GM18502 (cell line): ENCODE measurements at regions not wholly inside any gene's neighbourhood (a gene's known extent, or its start where the extent isn't known, plus 50 kb on each side); places are given as distances from the start of the nearest gene placed in this dataset.

ENCODE experiments used
- ATAC-seq: cut with Tn5 transposase; IDR thresholded peaks from one replicate; pipeline ENCODE4 v1.9.1; 2021; ENCODE audit warnings: mild to moderate bottlenecking; ENCODE audit not compliant: unreplicated experiment, poor library complexity

DNA sequence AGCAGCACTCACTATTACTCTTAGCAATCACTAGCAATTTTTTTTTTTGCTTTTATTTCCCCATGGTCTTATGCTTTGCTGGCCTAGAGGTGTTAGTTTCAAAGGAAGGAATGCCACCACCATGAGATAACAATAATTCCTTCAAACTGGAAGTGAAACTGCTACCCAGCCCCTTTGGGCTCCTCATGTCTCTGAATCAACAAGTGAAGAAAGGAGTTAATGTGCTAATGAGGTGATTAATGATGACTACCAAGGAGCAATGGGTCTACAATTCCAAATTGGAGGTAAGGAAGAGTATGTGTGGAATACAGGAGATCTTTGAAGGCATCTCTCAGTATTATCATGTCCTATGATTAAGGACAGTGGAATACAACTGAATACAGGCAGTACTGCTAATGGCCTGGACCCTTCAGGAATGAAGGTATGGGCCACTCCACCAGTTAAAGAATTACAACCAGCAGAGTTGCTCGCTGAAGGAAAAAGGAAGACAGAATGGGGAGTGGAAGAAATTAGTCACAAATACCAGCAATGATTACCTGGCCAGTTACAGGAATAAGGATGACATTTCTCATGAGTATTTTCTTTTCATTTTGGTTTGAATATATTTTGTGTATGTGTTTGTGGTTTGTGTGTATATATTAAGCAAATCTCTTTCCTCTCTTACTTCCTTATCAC lies 652.9 kb downstream of the ADGRL2 start:
- no peak for ATAC-seq

DNA sequence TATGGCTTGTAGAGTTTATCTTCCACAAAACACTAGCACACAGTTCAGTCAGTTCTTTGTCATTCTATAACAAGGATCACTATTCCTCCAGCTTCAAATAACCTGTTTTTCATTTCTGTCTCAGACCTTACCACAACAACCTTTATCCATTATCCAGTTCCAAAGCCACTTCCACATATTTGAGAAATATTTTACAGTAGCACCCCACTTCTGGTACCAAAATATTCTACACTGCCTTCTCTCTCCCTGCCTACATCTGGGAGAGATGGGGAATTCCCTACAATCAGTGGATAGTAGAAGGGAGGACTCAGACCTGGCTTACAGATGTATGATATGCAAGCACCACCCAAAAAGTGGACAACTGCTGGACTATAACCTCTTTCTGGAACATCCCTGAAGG lies 651.4 kb downstream of the ADGRL2 start:
- ATAC-seq: no peak

GRCh38 chr1:82451191-82451590 lies 650.5 kb downstream of the ADGRL2 start:
- ATAC-seq: no peak

DNA sequence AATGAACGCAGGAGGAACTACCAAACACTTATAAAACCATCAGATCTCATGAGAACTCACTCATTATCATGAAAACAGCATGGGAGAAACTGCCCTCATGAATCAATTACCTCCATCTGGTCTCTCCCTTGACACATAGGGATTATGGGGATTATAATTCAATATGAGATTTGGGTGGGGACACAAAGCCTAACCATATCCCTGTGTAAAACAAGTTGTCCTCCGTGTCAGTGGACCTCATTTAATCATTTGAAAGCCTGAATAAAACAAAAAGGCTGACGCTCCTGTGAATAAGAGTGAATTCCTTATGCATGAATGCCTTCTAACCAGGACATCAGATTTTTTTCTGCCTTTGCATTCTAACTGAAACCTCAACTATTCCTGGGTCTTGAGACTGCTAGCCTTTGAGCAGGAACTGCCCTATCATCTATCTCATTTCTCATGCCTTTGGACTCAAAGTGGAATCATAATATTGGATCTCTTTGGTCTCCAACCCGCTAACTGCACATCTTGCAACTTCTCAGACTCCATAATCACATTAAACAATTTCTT lies 648.8 kb downstream of the ADGRL2 start:
- no peak for ATAC-seq

DNA sequence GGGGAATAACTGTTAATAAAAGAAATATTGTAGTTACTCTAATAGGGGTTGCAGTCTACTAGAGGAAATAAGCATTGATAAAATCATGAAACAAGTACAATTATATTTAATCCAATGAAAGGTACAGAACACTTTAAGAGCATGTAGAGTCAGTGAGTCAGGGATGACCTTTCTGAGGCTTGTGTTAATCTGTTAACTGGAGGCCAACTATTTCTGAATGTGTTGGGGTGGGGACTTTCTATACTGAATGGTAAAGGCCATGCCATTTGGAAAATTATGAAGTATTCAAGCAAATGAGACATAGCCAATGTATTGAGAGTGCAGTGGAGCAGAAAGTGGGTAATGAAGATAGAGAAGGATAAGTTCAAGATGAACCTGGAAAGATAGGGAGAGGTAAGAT lies 646.2 kb downstream of the ADGRL2 start:
- ATAC-seq: no peak

GRCh38 chr1:82446236-82446635 lies 645.5 kb downstream of the ADGRL2 start:
- no peak for ATAC-seq

GRCh38 chr1:82445827-82446226 lies 645.1 kb downstream of the ADGRL2 start:
- ATAC-seq: no peak

- ATAC-seq: no peak
Measured at GRCh38 chr1:82445132-82445531, 644.4 kb downstream of the ADGRL2 start.

DNA sequence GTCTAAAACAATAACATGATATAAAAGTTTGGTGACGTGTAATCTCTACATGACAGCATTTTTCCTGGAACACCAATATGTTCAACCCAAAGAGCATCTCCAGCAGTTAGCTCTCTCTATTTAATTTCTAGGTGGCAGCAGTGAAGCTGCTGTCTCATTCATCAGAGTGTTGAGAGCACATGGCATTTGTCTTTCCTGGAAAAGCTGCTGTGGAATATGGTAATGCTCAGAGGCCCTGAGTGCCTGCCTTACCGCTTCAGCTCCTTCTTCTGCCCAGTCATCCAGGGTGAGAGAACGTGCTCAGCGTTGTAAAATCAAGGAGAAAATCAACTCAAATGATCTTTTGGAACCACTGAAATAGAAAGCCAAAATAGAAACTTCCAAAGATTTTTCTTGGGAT lies 640.7 kb downstream of the ADGRL2 start:
- ATAC-seq: no peak

GRCh38 chr1:82423174-82423815 lies 622.6 kb downstream of the ADGRL2 start:
- no peak for ATAC-seq

DNA sequence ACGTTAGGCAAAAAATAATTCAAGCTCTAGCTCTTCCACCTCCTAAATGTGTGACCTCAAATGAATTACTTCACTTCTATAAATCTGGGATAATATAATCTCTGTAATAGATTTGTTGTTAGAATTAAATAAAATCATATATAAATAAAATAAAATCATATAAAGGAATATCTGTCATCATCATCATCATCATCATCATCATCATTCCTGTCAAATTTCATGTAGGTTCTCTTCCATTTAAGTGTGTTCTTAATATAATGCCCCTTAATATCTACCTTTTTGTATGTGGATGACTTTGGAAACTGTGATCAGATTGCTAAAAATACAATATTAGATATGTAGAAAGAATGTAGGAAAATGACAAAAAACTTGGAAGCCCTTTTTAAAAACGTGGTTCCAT lies 621.0 kb downstream of the ADGRL2 start:
- no peak for ATAC-seq

- ATAC-seq: no peak
Measured at GRCh38 chr1:82420584-82420983, 619.9 kb downstream of the ADGRL2 start.

- ATAC-seq: no peak
Measured at GRCh38 chr1:82411605-82412004, 610.9 kb downstream of the ADGRL2 start.

DNA sequence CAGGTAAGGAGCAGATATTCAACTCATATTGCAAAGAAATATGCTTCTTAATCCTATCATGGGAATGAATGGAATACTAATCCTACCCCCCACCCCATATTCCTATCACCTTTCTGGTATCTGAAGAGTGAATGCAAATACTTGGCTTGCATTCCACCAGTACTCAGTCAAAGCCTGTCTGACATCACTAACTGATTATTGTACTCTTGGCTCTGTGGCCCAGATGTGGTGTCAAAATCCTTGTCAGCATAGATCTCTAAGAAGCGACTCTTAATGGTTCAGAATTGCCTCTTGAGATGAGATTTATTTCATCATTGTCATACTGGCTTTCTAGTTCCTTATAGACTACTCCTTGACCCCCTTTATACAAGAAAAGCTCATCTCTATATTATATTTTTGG lies 604.6 kb downstream of the ADGRL2 start:
- no peak for ATAC-seq

DNA sequence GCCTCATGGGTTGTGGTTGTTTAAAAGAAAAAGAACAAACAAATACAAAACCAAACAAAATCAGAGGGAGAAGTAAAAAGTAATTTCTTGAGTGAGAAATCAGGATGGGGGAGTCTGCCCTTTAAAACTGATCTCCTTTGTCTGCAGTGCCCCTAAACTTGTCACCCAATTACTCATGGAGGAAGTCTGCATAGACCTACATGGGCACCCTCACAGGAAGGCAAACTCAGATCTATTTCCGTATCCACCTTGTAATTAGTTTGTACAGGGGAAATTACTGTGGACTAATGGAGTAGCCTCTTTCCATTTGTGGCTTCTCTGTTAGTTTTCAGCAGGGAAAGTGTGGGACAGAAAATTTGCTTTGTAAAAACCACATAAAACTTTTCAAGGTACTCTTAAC lies 600.4 kb downstream of the ADGRL2 start:
- ATAC-seq: no peak

DNA sequence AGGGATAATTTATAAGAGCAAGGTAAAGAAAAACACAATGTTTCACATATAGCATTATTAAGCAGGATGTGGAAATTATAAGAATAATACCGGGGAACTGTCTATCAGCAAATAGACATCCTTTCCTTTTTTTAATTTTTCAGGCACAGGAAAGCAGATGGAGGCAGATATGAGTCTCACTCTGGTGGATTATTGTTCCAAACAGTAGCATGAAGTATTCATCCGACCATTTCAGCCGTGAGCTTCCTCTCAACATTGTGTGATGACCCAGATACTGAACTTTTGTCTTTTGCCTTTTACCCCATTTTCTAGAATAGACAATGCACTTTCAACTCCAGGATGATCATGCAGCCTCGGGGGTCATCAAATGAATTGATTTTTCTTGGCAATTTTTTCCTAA lies 599.8 kb downstream of the ADGRL2 start:
- no peak for ATAC-seq

- ATAC-seq: no peak
Measured at GRCh38 chr1:82399093-82399492, 598.4 kb downstream of the ADGRL2 start.

- ATAC-seq: no peak
Measured at GRCh38 chr1:82398357-82398756, 597.6 kb downstream of the ADGRL2 start.

- no peak for ATAC-seq
Measured at GRCh38 chr1:82395440-82395839, 594.7 kb downstream of the ADGRL2 start.

DNA sequence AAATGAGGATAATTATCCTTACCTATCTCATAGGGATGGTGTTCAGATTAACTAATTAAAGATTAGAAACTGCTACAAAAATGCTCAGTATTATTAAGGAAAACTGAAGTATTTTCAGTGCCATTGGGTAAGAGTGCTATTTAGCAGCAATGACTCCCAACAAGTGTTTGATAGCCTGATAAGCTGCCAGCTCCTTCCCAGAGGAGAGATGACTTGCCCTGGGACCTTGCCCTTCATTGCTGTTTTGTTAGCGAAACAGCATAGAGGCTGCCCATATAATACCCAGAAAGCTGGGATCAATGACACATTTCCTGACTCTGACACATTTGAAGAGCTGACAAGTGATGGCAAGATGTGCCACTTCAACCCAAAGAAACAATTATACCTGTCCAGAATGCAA lies 592.2 kb downstream of the ADGRL2 start:
- no peak for ATAC-seq

DNA sequence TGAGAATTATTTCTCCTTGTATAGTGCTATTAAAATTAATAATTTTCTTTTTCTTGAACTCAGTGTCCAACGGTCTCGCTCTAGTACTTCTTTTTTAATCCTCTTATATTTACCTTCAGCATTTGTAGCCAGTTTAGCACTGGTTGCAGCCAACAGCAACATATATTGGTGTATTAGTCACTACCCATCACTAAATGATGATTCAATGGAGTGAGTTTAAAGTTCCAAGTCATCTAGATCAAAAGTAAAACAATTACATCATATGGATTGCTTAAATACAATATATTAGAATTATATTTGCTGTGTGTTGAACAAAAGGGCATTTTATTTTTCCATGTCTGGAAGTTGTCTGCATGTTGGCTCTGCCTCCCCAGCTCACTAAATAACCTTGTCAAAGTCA lies 591.8 kb downstream of the ADGRL2 start:
- ATAC-seq: no peak

DNA sequence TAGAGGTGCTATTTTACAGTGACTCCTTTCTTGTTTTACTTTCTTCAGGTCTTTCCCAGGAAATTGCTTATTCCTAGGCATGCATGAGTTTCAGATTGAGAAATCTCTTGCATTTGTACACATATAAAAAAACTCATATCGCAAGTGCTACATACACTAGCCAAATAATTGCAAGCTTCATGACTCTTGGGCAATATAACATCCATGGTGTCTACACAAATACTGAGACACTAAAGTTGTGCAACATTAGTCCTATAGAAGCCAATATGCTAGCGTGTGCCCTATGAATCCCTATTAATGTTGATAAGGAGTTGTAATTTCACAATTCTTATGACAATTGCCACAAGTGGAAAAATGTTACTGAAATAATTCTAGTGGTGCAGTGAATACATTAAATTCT lies 591.0 kb downstream of the ADGRL2 start:
- ATAC-seq: no peak
